ENCODE measurements at regions not wholly inside any gene's neighbourhood (a gene's known extent, or its start where the extent isn't known, plus 50 kb on each side); places are given as distances from the start of the nearest gene placed in this dataset.

GRCh38 chr4:72670521-72670920, 101.5 kb upstream of the ADAMTS3 start:
- H3K4me1 Mint-ChIP-seq (ENCODE audit: low read depth) = no peaks in the 10 kb centered on the region
- no peak overlapping the region for H3K4me3 Mint-ChIP-seq
- H3K27ac Mint-ChIP-seq = no peak overlapping the region
- H3K9me3 Mint-ChIP-seq = no peaks in the 10 kb centered on the region
- TF ChIP-seq, protein P1, sequence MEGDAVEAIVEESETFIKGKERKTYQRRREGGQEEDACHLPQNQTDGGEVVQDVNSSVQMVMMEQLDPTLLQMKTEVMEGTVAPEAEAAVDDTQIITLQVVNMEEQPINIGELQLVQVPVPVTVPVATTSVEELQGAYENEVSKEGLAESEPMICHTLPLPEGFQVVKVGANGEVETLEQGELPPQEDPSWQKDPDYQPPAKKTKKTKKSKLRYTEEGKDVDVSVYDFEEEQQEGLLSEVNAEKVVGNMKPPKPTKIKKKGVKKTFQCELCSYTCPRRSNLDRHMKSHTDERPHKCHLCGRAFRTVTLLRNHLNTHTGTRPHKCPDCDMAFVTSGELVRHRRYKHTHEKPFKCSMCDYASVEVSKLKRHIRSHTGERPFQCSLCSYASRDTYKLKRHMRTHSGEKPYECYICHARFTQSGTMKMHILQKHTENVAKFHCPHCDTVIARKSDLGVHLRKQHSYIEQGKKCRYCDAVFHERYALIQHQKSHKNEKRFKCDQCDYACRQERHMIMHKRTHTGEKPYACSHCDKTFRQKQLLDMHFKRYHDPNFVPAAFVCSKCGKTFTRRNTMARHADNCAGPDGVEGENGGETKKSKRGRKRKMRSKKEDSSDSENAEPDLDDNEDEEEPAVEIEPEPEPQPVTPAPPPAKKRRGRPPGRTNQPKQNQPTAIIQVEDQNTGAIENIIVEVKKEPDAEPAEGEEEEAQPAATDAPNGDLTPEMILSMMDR (IDR thresholded peaks at IDR 0.05) = no peak
- no peaks in the 10 kb centered on the region; the same call in 1 of the 2 replicates for H3K27me3 Mint-ChIP-seq (ENCODE audit: insufficient read depth)
- H3K36me3 Mint-ChIP-seq (ENCODE audit: low read depth) = no peaks in the 10 kb centered on the region
- no peak for DNase-seq

DNA sequence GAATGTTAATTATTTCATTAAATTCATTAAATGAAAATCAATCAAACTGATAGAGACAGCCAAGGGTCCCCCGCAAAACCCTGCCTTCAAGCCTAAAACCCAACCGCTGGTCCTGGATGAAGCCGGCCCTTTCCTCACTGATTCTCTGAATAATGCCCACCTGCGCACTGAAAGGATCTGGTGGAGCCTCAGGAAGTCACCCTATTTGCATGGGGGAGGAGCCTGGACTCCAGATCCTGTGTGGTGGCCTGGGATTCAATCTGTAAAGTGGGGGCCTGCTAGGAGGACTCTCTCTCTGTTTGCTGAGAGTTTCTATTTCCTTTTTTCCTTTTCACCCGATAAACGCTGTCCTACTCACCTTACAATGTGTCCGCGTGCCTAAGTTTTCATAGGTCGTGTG, 97.9 kb upstream of the ADAMTS3 start:
- Mint-ChIP-seq H3K27me3 (ENCODE audit: insufficient read depth) (peaks cover 3% of the 10 kb centered on the region), H3K4me3 (no peak overlapping the region), H3K36me3 (ENCODE audit: low read depth) (no peaks in the 10 kb centered on the region), H3K27ac (no peak overlapping the region), H3K9me3 (no peaks in the 10 kb centered on the region), H3K4me1 (ENCODE audit: low read depth) (no peaks in the 10 kb centered on the region)
- no peak for DNase-seq
- TF ChIP-seq, protein P1 (IDR thresholded peaks at IDR 0.05) = no peak

GRCh38 chr4:72665171-72665968, 96.3 kb upstream of the ADAMTS3 start:
- Mint-ChIP-seq H3K27me3 (ENCODE audit: insufficient read depth) (peaks cover 3% of the 10 kb centered on the region; the same call in 1 of the 2 replicates), H3K27ac (no peak overlapping the region), H3K4me3 (no peak overlapping the region), H3K9me3 (no peaks in the 10 kb centered on the region), H3K4me1 (ENCODE audit: low read depth) (no peaks in the 10 kb centered on the region), H3K36me3 (ENCODE audit: low read depth) (no peaks in the 10 kb centered on the region)
- no peak for DNase-seq
- TF ChIP-seq, protein P1 (IDR thresholded peaks at IDR 0.05) = no peak

GRCh38 chr4:72663828-72664227, 94.8 kb upstream of the ADAMTS3 start:
- no peak overlapping the region for H3K4me3 Mint-ChIP-seq
- DNase-seq = no peak
- H3K27me3 Mint-ChIP-seq (ENCODE audit: insufficient read depth) = peaks cover 3% of the 10 kb centered on the region; the same call in 1 of the 2 replicates
- H3K4me1 Mint-ChIP-seq (ENCODE audit: low read depth) = no peaks in the 10 kb centered on the region
- no peaks in the 10 kb centered on the region for H3K36me3 Mint-ChIP-seq (ENCODE audit: low read depth)
- H3K27ac Mint-ChIP-seq = no peak overlapping the region
- TF ChIP-seq, protein P1 (IDR thresholded peaks at IDR 0.05) = no peak
- H3K9me3 Mint-ChIP-seq = no peaks in the 10 kb centered on the region

DNA sequence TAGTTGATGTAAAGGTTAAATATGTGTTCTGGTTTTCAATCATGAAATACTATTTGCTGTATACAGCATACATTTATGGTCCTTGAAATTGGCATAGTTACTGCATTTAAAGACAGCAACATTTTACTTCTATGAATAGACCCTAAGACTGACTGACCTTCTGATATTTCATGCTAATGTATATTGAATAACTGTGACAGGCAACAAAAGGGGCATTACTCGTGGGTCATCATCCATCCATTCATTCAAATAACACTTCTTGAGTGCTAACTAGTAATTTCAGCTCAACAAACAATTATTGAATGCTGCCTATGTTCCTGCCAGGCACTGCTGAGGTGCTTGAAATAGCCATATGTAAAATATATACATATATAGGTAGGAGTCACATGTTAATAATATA, 92.8 kb upstream of the ADAMTS3 start:
- peaks cover 3% of the 10 kb centered on the region; the same call in 1 of the 2 replicates for H3K27me3 Mint-ChIP-seq (ENCODE audit: insufficient read depth)
- H3K9me3 Mint-ChIP-seq = no peaks in the 10 kb centered on the region
- no peaks in the 10 kb centered on the region for H3K36me3 Mint-ChIP-seq (ENCODE audit: low read depth)
- no peak overlapping the region for H3K4me3 Mint-ChIP-seq
- H3K27ac Mint-ChIP-seq = no peak overlapping the region
- no peaks in the 10 kb centered on the region for H3K4me1 Mint-ChIP-seq (ENCODE audit: low read depth)
- TF ChIP-seq, protein P1 (IDR thresholded peaks at IDR 0.05) = no peak
- DNase-seq = no peak

Measured in HFFc6 (cell line).